ENCODE measurements at regions not wholly inside any gene's neighbourhood (a gene's known extent, or its start where the extent isn't known, plus 50 kb on each side); places are given as distances from the start of the nearest gene placed in this dataset.

DNA sequence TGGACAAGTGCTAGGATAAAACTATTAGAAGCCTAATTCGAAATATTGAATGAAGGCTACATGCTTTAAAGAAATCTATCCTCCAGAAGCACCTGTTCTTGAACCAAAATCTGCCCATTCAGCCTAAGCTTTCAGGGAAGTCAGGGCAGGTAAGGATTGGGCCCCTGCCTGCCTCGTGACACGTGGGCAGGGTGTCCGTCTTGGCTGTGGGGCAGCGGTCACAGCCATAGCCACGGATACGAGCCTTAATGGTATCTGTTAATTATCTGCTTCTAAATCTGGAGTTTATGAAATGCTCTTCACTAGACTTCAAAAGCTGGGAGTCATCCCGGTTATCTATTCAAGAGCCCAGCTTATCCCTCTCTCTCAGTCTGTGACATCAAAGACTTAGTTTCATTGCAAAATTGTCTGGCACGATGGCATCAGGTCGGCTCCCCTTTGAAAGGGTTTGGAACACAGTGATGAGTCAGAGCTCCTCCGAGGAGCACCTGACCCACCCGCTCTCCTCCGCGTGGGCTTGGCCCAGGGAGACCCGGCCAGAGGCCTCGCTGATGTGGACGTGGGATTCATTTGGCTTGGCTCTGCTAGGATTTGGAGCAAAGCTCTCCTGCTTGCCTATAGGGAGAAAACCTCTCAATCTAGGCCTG lies 135.9 kb downstream of the MACROH2A1 start (continued):
- TF ChIP-seq, protein P1, sequence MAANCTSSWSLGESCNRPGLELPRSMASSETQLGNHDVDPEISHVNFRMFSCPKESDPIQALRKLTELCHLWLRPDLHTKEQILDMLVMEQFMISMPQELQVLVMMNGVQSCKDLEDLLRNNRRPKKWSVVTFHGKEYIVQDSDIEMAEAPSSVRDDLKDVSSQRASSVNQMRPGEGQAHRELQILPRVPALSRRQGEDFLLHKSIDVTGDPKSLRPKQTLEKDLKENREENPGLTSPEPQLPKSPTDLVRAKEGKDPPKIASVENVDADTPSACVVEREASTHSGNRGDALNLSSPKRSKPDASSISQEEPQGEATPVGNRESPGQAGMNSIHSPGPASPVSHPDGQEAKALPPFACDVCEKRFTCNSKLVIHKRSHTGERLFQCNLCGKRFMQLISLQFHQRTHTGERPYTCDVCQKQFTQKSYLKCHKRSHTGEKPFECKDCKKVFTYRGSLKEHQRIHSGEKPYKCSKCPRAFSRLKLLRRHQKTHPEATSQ (CRISPR knock-in tag; IDR thresholded peaks at IDR 0.05; ENCODE audit: borderline replicate concordance): no peak; the same call in 1 of the 2 replicates
- TF ChIP-seq POGZ (CRISPR knock-in tag; IDR thresholded peaks at IDR 0.05) (no peak), STAG1 (CRISPR knock-in tag; IDR thresholded peaks at IDR 0.05) (no peak), RBFOX2 (IDR thresholded peaks at IDR 0.05; ENCODE audit: low read depth, low read length) (peak; percentile 43; the same call in 1 of the 2 replicates), ZNF816 (CRISPR knock-in tag; IDR thresholded peaks at IDR 0.05; ENCODE audit: borderline replicate concordance) (no peak), TEAD3 (CRISPR knock-in tag; optimal IDR thresholded peaks at IDR 0.05; ENCODE audit: borderline replicate concordance) (peak; percentile 32), CEBPB (IDR thresholded peaks at IDR 0.05; ENCODE audit: borderline replicate concordance, low read depth, low read length) (peak; percentile 95), HMGA1 (CRISPR knock-in tag; conservative IDR thresholded peaks at IDR 0.05) (no peak), NCOR1 (IDR thresholded peaks at IDR 0.05; ENCODE audit: borderline replicate concordance, low read length) (peak; percentile 87), MTF1 (CRISPR knock-in tag; IDR thresholded peaks at IDR 0.05) (no peak), ZNF484 (CRISPR knock-in tag; IDR thresholded peaks at IDR 0.05; ENCODE audit: borderline replicate concordance, low read depth) (no peak), DDIT3 (CRISPR knock-in tag; IDR thresholded peaks at IDR 0.05) (no peak), ZNF496 (CRISPR knock-in tag; IDR thresholded peaks at IDR 0.05; ENCODE audit: insufficient replicate concordance) (no peak), MTF2 (CRISPR knock-in tag; IDR thresholded peaks at IDR 0.05; ENCODE audit: borderline replicate concordance) (no peak), ZNF598 (CRISPR knock-in tag; IDR thresholded peaks at IDR 0.05; ENCODE audit: borderline replicate concordance) (0 out of 2 replicates have a peak, but pooled peaks have one; percentile 33), ASH2L (IDR thresholded peaks at IDR 0.05; ENCODE audit: insufficient read length, low read depth, low read length) (peak; percentile 45)
- TF ChIP-seq, protein P2, sequence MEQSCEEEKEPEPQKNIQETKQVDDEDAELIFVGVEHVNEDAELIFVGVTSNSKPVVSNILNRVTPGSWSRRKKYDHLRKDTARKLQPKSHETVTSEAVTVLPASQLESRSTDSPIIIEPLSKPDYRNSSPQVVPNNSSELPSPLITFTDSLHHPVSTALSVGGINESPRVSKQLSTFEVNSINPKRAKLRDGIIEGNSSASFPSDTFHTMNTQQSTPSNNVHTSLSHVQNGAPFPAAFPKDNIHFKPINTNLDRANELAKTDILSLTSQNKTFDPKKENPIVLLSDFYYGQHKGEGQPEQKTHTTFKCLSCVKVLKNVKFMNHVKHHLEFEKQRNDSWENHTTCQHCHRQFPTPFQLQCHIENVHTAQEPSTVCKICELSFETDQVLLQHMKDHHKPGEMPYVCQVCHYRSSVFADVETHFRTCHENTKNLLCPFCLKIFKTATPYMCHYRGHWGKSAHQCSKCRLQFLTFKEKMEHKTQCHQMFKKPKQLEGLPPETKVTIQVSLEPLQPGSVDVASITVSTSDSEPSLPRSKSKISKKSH (CRISPR knock-in tag; IDR thresholded peaks at IDR 0.05; ENCODE audit: borderline replicate concordance): no peak
- TF ChIP-seq, protein P3, sequence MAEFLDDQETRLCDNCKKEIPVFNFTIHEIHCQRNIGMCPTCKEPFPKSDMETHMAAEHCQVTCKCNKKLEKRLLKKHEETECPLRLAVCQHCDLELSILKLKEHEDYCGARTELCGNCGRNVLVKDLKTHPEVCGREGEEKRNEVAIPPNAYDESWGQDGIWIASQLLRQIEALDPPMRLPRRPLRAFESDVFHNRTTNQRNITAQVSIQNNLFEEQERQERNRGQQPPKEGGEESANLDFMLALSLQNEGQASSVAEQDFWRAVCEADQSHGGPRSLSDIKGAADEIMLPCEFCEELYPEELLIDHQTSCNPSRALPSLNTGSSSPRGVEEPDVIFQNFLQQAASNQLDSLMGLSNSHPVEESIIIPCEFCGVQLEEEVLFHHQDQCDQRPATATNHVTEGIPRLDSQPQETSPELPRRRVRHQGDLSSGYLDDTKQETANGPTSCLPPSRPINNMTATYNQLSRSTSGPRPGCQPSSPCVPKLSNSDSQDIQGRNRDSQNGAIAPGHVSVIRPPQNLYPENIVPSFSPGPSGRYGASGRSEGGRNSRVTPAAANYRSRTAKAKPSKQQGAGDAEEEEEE (CRISPR knock-in tag; IDR thresholded peaks at IDR 0.05; ENCODE audit: borderline replicate concordance): no peak
- TF ChIP-seq, protein P4, sequence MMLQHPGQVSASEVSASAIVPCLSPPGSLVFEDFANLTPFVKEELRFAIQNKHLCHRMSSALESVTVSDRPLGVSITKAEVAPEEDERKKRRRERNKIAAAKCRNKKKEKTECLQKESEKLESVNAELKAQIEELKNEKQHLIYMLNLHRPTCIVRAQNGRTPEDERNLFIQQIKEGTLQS (CRISPR knock-in tag; IDR thresholded peaks at IDR 0.05): peak; percentile 96
- TF ChIP-seq, protein P5, sequence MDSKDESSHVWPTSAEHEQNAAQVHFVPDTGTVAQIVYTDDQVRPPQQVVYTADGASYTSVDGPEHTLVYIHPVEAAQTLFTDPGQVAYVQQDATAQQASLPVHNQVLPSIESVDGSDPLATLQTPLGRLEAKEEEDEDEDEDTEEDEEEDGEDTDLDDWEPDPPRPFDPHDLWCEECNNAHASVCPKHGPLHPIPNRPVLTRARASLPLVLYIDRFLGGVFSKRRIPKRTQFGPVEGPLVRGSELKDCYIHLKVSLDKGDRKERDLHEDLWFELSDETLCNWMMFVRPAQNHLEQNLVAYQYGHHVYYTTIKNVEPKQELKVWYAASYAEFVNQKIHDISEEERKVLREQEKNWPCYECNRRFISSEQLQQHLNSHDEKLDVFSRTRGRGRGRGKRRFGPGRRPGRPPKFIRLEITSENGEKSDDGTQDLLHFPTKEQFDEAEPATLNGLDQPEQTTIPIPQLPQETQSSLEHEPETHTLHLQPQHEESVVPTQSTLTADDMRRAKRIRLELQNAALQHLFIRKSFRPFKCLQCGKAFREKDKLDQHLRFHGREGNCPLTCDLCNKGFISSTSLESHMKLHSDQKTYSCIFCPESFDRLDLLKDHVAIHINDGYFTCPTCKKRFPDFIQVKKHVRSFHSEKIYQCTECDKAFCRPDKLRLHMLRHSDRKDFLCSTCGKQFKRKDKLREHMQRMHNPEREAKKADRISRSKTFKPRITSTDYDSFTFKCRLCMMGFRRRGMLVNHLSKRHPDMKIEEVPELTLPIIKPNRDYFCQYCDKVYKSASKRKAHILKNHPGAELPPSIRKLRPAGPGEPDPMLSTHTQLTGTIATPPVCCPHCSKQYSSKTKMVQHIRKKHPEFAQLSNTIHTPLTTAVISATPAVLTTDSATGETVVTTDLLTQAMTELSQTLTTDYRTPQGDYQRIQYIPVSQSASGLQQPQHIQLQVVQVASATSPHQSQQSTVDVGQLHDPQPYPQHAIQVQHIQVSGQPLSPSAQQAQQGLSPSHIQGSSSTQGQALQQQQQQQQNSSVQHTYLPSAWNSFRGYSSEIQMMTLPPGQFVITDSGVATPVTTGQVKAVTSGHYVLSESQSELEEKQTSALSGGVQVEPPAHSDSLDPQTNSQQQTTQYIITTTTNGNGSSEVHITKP (CRISPR knock-in tag; IDR thresholded peaks at IDR 0.05; ENCODE audit: low read depth): 0 out of 2 replicates have a peak, but pooled peaks have one; percentile 25

Measured in HepG2 (cell line).